HUES64 (cell line): ENCODE measurements at regions not wholly inside any gene's neighbourhood (a gene's known extent, or its start where the extent isn't known, plus 50 kb on each side); places are given as distances from the start of the nearest gene placed in this dataset.
"Not testable (repeated sequence)": the region's sequence is repeated elsewhere in the genome, so short reads cannot be mapped to it uniquely, and the experiment has no call there.

Experiments used
- H3K27ac ChIP-seq: 2 replicates; pipeline ENCODE4 v1.7.0; 2013; ENCODE audit warnings: low read depth, low read length, inconsistent platforms
- H3K27me3 ChIP-seq: 2 replicates; pipeline ENCODE4 v1.6.1; 2013; ENCODE audit warnings: mild to moderate bottlenecking, low read length; ENCODE audit not compliant: insufficient read depth
- H3K36me3 ChIP-seq: 2 replicates; pipeline ENCODE4 v1.6.1; 2013; ENCODE audit warnings: mild to moderate bottlenecking, low read length; ENCODE audit not compliant: insufficient read depth
- H3K4me1 ChIP-seq: 2 replicates; pipeline ENCODE4 v1.6.1; 2013; ENCODE audit warnings: mild to moderate bottlenecking, low read length, moderate library complexity; ENCODE audit not compliant: insufficient read depth
- H3K4me3 ChIP-seq: 2 replicates; pipeline ENCODE4 v1.5.1; 2013; ENCODE audit warnings: mild to moderate bottlenecking, low read length, moderate library complexity
- H3K9ac ChIP-seq: 2 replicates; pipeline ENCODE4 v1.6.1; 2013; ENCODE audit warnings: mild to moderate bottlenecking, low read depth, low read length
- H3K9me3 ChIP-seq: 2 replicates; pipeline ENCODE4 v1.6.1; 2013; ENCODE audit warnings: low read depth, low read length; ENCODE audit not compliant: insufficient read depth
- WGBS: fragments of 150-250, 120-280 bp; methylation state at CpG from one replicate; pipeline ENCODE4 v1.1.7; 2013; ENCODE audit warnings: missing lambda C conversion rate; 5-methylcytosine and 5-hydroxymethylcytosine counted together

- not testable (repeated sequence) for H3K9ac ChIP-seq, H3K27ac ChIP-seq, H3K36me3 ChIP-seq, H3K27me3 ChIP-seq, H3K4me1 ChIP-seq, H3K9me3 ChIP-seq, H3K4me3 ChIP-seq
- WGBS = 98% methylated on average over 7 of the region's 7 CpGs
These were observed 143.5 kb upstream of the NPY2R start for GRCh38 chr4:155064934-155065333.

DNA sequence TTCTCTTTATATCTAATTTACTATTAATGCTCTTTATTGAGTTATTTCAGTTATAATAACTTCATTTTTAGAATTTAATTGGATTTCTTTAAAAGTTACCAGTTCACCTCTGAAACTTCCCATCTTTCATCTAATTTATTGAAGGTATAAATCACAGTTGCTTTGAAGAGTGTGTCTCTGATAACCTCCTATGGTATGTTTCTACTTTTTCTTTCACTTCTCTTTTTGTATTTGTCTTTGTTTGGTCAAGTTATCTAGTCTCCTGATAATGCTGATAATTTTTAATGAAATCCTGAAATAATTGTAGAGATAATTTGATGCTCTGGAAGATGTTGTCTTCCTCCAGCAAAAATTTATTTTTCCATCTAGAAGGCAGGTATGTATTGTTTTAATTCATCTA, 141.6 kb upstream of the NPY2R start:
- H3K27ac ChIP-seq = no peak overlapping the region
- no peaks in the 10 kb centered on the region for H3K4me1 ChIP-seq
- no peaks in the 10 kb centered on the region for H3K9me3 ChIP-seq
- H3K4me3 ChIP-seq = no peak overlapping the region
- H3K36me3 ChIP-seq = no peaks in the 10 kb centered on the region
- no peak overlapping the region for H3K9ac ChIP-seq
- H3K27me3 ChIP-seq = no peaks in the 10 kb centered on the region

DNA sequence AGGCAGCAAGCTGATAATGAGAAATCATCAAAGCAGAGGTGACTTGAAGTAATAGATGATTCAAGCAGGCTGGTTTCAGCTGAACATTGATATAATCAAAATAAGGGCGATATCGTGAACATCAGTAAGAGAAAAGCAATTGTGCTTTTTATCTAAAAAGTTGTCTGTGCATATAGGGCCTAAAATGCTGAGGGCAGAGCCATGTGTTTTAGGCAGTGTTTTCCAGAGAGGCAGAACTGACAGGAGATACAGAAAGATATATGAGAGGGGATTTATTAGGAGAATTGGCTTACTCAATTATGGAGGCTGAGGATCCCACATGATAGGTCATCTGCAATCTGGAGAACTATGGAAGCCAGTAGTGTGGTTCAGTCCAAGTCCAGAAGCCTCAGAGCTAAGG, 136.5 kb upstream of the NPY2R start:
- Histone ChIP-seq H3K27ac (no peak overlapping the region), H3K4me3 (no peak overlapping the region), H3K4me1 (no peaks in the 10 kb centered on the region), H3K9ac (no peak overlapping the region), H3K27me3 (no peaks in the 10 kb centered on the region), H3K9me3 (no peaks in the 10 kb centered on the region), H3K36me3 (no peaks in the 10 kb centered on the region)
- WGBS = 95% methylated on average over 2 of the region's 2 CpGs

- Histone ChIP-seq H3K9me3 (no peaks in the 10 kb centered on the region), H3K36me3 (no peaks in the 10 kb centered on the region), H3K4me3 (no peak overlapping the region), H3K27ac (no peak overlapping the region), H3K9ac (no peak overlapping the region), H3K27me3 (no peaks in the 10 kb centered on the region), H3K4me1 (no peaks in the 10 kb centered on the region)
- 94% methylated on average over 4 of the region's 4 CpGs for WGBS
These were observed 136.0 kb upstream of the NPY2R start for GRCh38 chr4:155072417-155072816.

DNA sequence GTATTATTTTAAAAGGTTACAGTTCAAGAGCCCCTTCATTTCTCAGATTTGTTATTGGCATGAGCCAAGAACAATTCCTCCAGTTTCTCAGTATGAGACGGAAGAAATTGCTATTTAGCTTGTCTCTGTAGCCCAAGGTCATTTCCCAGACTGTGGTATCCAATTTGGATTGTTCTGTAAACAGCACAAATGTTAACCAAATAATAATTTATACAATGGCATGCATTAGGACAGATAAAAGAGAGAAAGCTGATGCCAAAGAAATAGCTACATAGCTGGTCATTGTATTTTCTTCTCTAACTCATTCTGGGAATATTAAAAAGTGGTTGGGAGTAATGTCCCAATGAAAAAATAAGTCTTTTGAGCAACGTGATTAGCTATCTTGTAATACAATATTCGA, 134.6 kb upstream of the NPY2R start:
- H3K9ac ChIP-seq = no peak overlapping the region
- H3K9me3 ChIP-seq = no peaks in the 10 kb centered on the region
- H3K4me3 ChIP-seq = no peak overlapping the region
- 91% methylated on average over 3 of the region's 3 CpGs for WGBS
- no peak overlapping the region for H3K27ac ChIP-seq
- no peaks in the 10 kb centered on the region for H3K36me3 ChIP-seq
- no peaks in the 10 kb centered on the region for H3K4me1 ChIP-seq
- H3K27me3 ChIP-seq = no peaks in the 10 kb centered on the region

- no peak overlapping the region for H3K27ac ChIP-seq
These were observed 132.1 kb upstream of the NPY2R start for GRCh38 chr4:155076256-155076785.

DNA sequence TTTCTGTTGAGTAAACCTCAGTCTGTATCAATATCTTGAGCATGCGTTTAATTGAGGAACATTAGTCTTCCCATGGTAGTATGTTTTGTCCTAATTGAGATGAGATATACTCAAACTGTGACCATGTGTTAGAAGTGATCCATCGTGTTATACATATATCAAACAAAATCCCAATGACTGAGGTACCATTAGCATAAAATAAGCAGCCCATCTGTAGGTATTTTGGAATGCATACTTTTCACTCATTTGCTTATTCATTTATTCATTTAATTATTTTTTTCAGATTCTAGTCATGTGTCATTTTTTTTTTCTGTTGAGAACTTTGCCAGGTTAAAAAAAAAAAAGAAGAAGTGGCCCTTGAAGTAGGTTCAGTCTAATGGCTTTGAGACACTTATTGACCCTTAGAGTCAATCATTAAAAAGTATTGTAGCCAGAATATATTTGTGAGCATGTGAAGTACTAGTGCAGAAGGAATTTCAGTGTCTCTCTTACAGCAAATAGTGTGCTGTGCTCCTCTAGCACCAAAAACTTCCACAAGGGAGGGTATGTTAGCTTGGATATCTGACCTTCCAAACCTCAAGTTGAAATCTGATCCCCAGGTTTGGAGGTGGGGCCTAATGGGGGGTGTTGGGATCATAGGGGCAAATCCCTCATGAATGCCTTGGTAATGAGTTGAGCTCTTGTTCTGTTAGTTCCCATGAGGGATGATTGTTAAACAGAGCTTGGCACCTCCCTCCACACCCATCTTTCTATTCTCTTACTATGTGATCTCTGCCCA, 130.8 kb upstream of the NPY2R start:
- WGBS = 100% methylated on average over 1 of the region's 2 CpGs
- Histone ChIP-seq H3K36me3 (no peaks in the 10 kb centered on the region), H3K9me3 (no peaks in the 10 kb centered on the region), H3K27ac (no peak overlapping the region), H3K4me1 (no peaks in the 10 kb centered on the region), H3K27me3 (no peaks in the 10 kb centered on the region), H3K9ac (no peak overlapping the region), H3K4me3 (no peak overlapping the region)

More at GRCh38 chr4:155076256-155076785, 132.1 kb upstream of the NPY2R start:
- Histone ChIP-seq H3K9ac (no peak overlapping the region), H3K4me1 (no peaks in the 10 kb centered on the region), H3K36me3 (no peaks in the 10 kb centered on the region), H3K4me3 (no peak overlapping the region), H3K27me3 (no peaks in the 10 kb centered on the region), H3K9me3 (no peaks in the 10 kb centered on the region)
- 100% methylated on average over 3 of the region's 3 CpGs for WGBS

DNA sequence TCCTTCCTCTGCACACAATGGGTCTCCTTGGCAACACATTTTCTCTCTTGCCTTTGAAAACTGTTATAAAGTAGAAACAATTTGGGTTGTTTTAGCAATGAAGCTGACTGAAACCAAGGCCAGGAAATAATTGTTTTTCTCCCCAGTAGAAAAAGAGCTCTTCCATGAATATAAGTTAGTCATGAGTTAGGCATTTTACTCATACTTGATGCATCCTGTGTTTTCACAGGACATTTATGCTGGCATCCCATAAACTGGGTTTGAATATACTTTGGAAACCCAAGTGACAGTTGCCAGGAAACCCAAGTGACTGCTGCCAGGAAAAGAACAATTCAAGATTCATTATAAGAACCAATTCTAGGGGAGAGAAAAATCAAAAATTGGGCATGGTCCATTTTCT, 128.6 kb upstream of the NPY2R start:
- Histone ChIP-seq H3K9me3 (no peaks in the 10 kb centered on the region), H3K9ac (no peak overlapping the region), H3K4me1 (no peaks in the 10 kb centered on the region), H3K4me3 (no peak overlapping the region), H3K36me3 (no peaks in the 10 kb centered on the region), H3K27ac (no peak overlapping the region), H3K27me3 (no peaks in the 10 kb centered on the region)

DNA sequence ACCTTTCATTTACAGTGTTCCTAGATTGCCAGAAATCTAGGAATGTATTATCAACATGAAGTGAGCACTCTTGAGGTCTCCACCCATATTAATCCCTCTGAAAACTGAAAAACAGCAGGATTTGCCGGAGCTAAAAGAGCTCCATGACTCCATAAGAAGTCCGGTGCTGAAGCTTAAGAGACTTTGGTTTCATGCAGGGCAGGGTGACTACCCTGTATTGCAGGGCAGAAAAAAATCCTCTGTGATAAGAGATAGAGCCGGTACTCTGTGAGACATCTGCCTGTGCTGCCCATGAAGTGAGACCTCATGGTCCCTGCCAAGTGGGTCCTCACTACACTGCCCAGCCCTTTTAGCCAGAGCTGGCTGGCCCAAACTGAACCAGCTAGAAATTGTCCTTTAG, 127.2 kb upstream of the NPY2R start:
- Histone ChIP-seq H3K27me3 (no peaks in the 10 kb centered on the region), H3K9me3 (no peaks in the 10 kb centered on the region), H3K36me3 (no peaks in the 10 kb centered on the region), H3K4me3 (no peak overlapping the region), H3K9ac (no peak overlapping the region), H3K27ac (no peak overlapping the region), H3K4me1 (no peaks in the 10 kb centered on the region)
- WGBS = 96% methylated on average over 3 of the region's 3 CpGs

GRCh38 chr4:155085843-155086530, 122.4 kb upstream of the NPY2R start:
- no peak overlapping the region for H3K9ac ChIP-seq
- H3K4me3 ChIP-seq = no peak overlapping the region
- no peaks in the 10 kb centered on the region for H3K4me1 ChIP-seq
- WGBS = 84% methylated on average over 3 of the region's 3 CpGs
- H3K27ac ChIP-seq = no peak overlapping the region
- H3K27me3 ChIP-seq = no peaks in the 10 kb centered on the region
- H3K9me3 ChIP-seq = no peaks in the 10 kb centered on the region
- no peaks in the 10 kb centered on the region for H3K36me3 ChIP-seq

- Histone ChIP-seq H3K9ac (no peak overlapping the region), H3K4me3 (no peak overlapping the region), H3K9me3 (no peaks in the 10 kb centered on the region), H3K36me3 (no peaks in the 10 kb centered on the region), H3K27me3 (no peaks in the 10 kb centered on the region), H3K27ac (no peak overlapping the region), H3K4me1 (no peaks in the 10 kb centered on the region)
- no CpG with 5 or more reads among the region's 3 CpGs for WGBS
These were observed 114.1 kb upstream of the NPY2R start for GRCh38 chr4:155094201-155094820.
